SU-DHL-6 (cell line): ENCODE measurements at regions not wholly inside any gene's neighbourhood (a gene's known extent, or its start where the extent isn't known, plus 50 kb on each side); places are given as distances from the start of the nearest gene placed in this dataset.

ENCODE experiments used
- H2AFZ ChIP-seq: fragments of 200-600 bp; sonication (generic); 2 replicates; pipeline ENCODE4 v1.6.1; 2014; ENCODE audit warnings: low read depth, mild to moderate bottlenecking, moderate library complexity, mixed read lengths, antibody characterized with exemption, low read length; ENCODE audit not compliant: severe bottlenecking
- H3F3A ChIP-seq: fragments of 200-600 bp; shearing (Covaris generic); 2 replicates; pipeline ENCODE4 v1.6.0; 2016; ENCODE audit warnings: antibody characterized with exemption, mild to moderate bottlenecking; ENCODE audit not compliant: insufficient read depth
- H3K27ac ChIP-seq: fragments of 200-600 bp; sonication (generic); 2 replicates; pipeline ENCODE4 v1.5.1; 2016; ENCODE audit warnings: low read depth, mild to moderate bottlenecking, low read length, moderate library complexity, mixed read lengths
- H3K27me3 ChIP-seq: fragments of 200-600 bp; sonication (generic), shearing (Covaris generic); 2 replicates; pipeline ENCODE4 v1.6.0; 2014; ENCODE audit warnings: mild to moderate bottlenecking, low read length
- H3K36me3 ChIP-seq: fragments of 200-600 bp; sonication (generic); 2 replicates; pipeline ENCODE4 v1.6.1; 2014; ENCODE audit warnings: mild to moderate bottlenecking, low read length, mixed read lengths
- H3K4me2 ChIP-seq: fragments of 300-600, 200-600 bp; shearing (Covaris generic), sonication (generic); 2 replicates; pipeline ENCODE4 v1.6.0; 2014; ENCODE audit warnings: low read length, low read depth, mild to moderate bottlenecking; ENCODE audit not compliant: poor library complexity, severe bottlenecking
- H3K4me3 ChIP-seq: fragments of 200-600 bp; sonication (generic); 2 replicates; pipeline ENCODE4 v1.5.1; 2014; ENCODE audit warnings: antibody characterized with exemption, low read length, mild to moderate bottlenecking, mixed read lengths; ENCODE audit not compliant: insufficient read depth, poor library complexity, severe bottlenecking
- H3K79me2 ChIP-seq: fragments of 200-600 bp; sonication (generic); 2 replicates; pipeline ENCODE4 v1.6.1; 2014; ENCODE audit warnings: mild to moderate bottlenecking, low read length, moderate library complexity; ENCODE audit not compliant: insufficient read depth
- H3K9ac ChIP-seq: fragments of 200-600 bp; sonication (generic); 2 replicates; pipeline ENCODE4 v1.7.0; 2014; ENCODE audit warnings: mild to moderate bottlenecking, low read length
- H3K9me2 ChIP-seq: fragments of 200-600 bp; sonication (generic); replicated peaks from 2 replicates; pipeline ENCODE4 v1.6.1; 2014; ENCODE audit warnings: low read length; ENCODE audit not compliant: insufficient read depth
- H3K9me3 ChIP-seq: fragments of 200-600 bp; sonication (generic); 2 replicates; pipeline ENCODE4 v1.6.1; 2014; ENCODE audit warnings: low read length, mixed read lengths; ENCODE audit not compliant: insufficient read depth
- H4K20me1 ChIP-seq: fragments of 200-600 bp; sonication (generic); 2 replicates; pipeline ENCODE4 v1.6.1; 2014; ENCODE audit warnings: low read depth, mild to moderate bottlenecking, antibody characterized with exemption, low read length, moderate library complexity, mixed read lengths
- CTCF ChIP-seq: fragments of 200-600 bp; sonication (generic); IDR thresholded peaks from one replicate; pipeline ENCODE4 v1.5.1; 2017; ENCODE audit warnings: antibody characterized with exemption, mild to moderate bottlenecking, low read length, moderate library complexity; ENCODE audit not compliant: insufficient read depth, poor library complexity, severe bottlenecking
- EZH2phosphoT487 ChIP-seq: fragments of 200-600 bp; sonication (generic), shearing (Covaris generic); conservative IDR thresholded peaks from 2 replicates; pipeline ENCODE4 v1.6.1; 2018; ENCODE audit warnings: mild to moderate bottlenecking, antibody characterized with exemption, low read length, moderate library complexity, mixed read lengths

DNA sequence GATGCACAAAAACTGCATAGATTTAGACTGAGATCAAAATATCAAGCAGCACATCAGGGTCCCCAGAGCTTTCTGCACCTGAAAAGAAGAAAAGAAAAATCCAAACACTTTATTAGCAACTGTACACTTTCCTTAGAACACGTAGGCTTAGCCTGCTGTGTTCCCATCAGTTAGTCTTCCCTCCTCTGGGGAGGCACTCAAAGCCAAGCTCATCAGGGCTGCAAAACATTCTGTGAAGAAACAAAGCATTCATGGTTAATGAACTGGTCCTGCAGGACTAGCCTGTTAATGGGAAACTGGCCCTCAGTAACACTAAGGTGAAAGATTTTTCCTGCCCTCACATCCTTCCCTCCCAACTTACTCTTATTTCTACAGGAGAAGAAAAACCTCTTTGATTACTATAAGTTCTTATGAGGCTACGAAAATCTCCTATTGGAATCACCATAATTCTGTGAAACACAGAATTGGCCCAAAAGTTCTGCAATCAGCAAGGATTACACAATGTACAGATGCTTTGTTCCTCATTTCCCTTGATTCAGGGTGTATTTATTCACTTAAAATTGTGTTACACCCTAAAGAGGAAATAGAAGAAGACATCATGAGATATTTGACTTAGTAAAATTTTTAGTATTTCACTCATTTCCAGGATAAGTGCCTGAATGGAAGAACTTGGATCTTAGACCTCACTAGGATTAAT, 901.0 kb upstream of the MAP3K7 start:
- Histone ChIP-seq H3K9me2 (no peaks in the 10 kb centered on the region), H2AFZ (no peak overlapping the region), H3K36me3 (no peaks in the 10 kb centered on the region), H3K9me3 (no peaks in the 10 kb centered on the region), H4K20me1 (no peaks in the 10 kb centered on the region), H3K79me2 (no peaks in the 10 kb centered on the region), H3F3A (no peaks in the 10 kb centered on the region), H3K27ac (no peak overlapping the region), H3K27me3 (no peaks in the 10 kb centered on the region), H3K4me3 (no peak overlapping the region), H3K9ac (no peak overlapping the region), H3K4me2 (no peak overlapping the region)
- TF ChIP-seq CTCF (no peak), EZH2phosphoT487 (no peak)

DNA sequence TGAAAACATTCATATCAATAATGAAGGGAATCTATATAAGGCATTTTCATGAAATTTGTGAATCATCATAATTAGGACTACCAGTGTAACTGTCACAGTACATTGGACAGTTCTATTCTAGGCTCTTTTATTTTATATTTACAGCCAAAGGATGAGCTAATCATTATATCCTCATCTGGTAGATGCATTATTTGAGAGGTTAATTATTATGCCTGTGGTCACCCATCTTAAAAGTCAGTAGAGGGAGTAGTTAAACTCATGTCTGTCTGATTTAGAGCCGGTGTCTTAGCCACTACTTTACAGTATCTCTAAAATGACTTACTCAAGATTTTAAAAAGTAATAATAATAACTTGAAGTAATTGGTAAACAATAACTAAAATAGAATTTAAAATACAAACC, 899.3 kb upstream of the MAP3K7 start:
- H3K27ac ChIP-seq, result no peak overlapping the region
- TF ChIP-seq EZH2phosphoT487, result no peak
- TF ChIP-seq CTCF, result no peak
- no peaks in the 10 kb centered on the region for H3K9me2 ChIP-seq
- no peak overlapping the region for H2AFZ ChIP-seq
- H3K79me2 ChIP-seq, result no peaks in the 10 kb centered on the region
- no peaks in the 10 kb centered on the region for H3K36me3 ChIP-seq
- no peaks in the 10 kb centered on the region for H3K9me3 ChIP-seq
- H3K4me3 ChIP-seq, result no peak overlapping the region
- no peaks in the 10 kb centered on the region for H4K20me1 ChIP-seq
- H3K9ac ChIP-seq, result no peak overlapping the region
- H3F3A ChIP-seq, result no peaks in the 10 kb centered on the region
- H3K4me2 ChIP-seq, result no peak overlapping the region
- H3K27me3 ChIP-seq, result no peaks in the 10 kb centered on the region

DNA sequence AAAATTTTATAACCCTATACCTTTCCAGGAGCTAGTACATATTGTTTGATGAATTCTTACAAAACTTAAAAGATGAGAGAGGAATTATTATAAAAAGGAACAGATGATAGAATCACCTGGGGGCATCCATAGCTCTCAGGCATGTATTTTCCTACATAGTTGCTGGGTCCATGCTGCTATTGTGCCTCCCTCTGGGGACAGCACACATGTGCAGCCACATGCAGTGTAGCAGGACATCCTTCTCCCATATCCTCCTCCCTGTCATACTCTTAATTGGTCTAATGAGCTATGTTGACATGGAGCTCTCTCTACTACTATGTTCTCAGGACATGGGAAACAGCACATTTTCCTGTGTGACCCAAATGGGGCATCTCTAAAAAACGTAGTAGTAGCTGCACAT, 898.2 kb upstream of the MAP3K7 start:
- no peaks in the 10 kb centered on the region for H3K27me3 ChIP-seq

More for the DNA sequence above, 898.2 kb upstream of the MAP3K7 start:
- H3K9me2 ChIP-seq, result no peaks in the 10 kb centered on the region
- H3K27ac ChIP-seq, result no peak overlapping the region
- H3F3A ChIP-seq, result no peaks in the 10 kb centered on the region
- H3K9me3 ChIP-seq, result no peaks in the 10 kb centered on the region
- H4K20me1 ChIP-seq, result no peaks in the 10 kb centered on the region
- TF ChIP-seq CTCF (no peak), EZH2phosphoT487 (no peak)
- H3K79me2 ChIP-seq, result no peaks in the 10 kb centered on the region
- no peaks in the 10 kb centered on the region for H3K36me3 ChIP-seq
- no peak overlapping the region for H2AFZ ChIP-seq
- H3K4me3 ChIP-seq, result no peak overlapping the region
- H3K9ac ChIP-seq, result no peak overlapping the region
- H3K4me2 ChIP-seq, result no peak overlapping the region
